K562 (cell line): ENCODE measurements at regions not wholly inside any gene's neighbourhood (a gene's known extent, or its start where the extent isn't known, plus 50 kb on each side); places are given as distances from the start of the nearest gene placed in this dataset.
A peak's percentile ranks its signal among the peaks of the same experiment; 100 is the strongest.

Source experiments
- BCL6 ChIP-seq: fragments of 250-450 bp; sonication (Bioruptor Pico); IDR thresholded peaks from 2 replicates; pipeline ENCODE4 v1.4.0; 2020
- BRD4 ChIP-seq: fragments of 200-600 bp; sonication (generic); IDR thresholded peaks from 2 replicates; pipeline ENCODE4 v1.6.1; 2017; ENCODE audit warnings: inconsistent platforms
- CHD2 ChIP-seq: IDR thresholded peaks from 2 replicates; pipeline ENCODE4 v1.6.1; 2011; ENCODE audit warnings: low read depth, low read length
- CSDE1 ChIP-seq, 2 experiments: fragments of 450-650 bp; IDR thresholded peaks; 2 replicates each; pipeline ENCODE4 v1.6.1; 2016; ENCODE audit warnings: mild to moderate bottlenecking in 1 of 2
- DNMT1 ChIP-seq: fragments of 450-650 bp; IDR thresholded peaks from 2 replicates; pipeline ENCODE4 v1.6.1; 2016; ENCODE audit warnings: antibody characterized with exemption, mild to moderate bottlenecking
- ELF1 ChIP-seq: fragments of 200-800 bp; sonication (Bioruptor generic); IDR thresholded peaks from 2 replicates; pipeline ENCODE4 v1.6.1; 2016; ENCODE audit warnings: missing genetic modification characterization, missing compliant biosample characterization
- ETV1 ChIP-seq: fragments of 450-650 bp; conservative IDR thresholded peaks from 2 replicates; pipeline ENCODE4 v1.6.1; 2016; ENCODE audit warnings: missing genetic modification characterization, control low read depth, low read depth, missing compliant biosample characterization
- ETV6 ChIP-seq, 3 experiments: fragments of 150-350 bp in 1 of 3; sonication (generic) in 1 of 3; formaldehyde crosslinking in 1 of 3; IDR thresholded peaks; 2 replicates each; pipeline versions ENCODE4 v1.6.1 to v1.8.0; 2014 to 2022; ENCODE audit warnings: borderline replicate concordance in 2 of 3, low read depth in 2 of 3, antibody characterized with exemption in 1 of 3, low read length in 1 of 3, mild to moderate bottlenecking in 1 of 3, missing genetic modification reagents in 1 of 3
- KHSRP ChIP-seq: fragments of 450-650 bp; IDR thresholded peaks from 2 replicates; pipeline ENCODE4 v1.6.1; 2017
- KLF16 ChIP-seq: IDR thresholded peaks from 2 replicates; pipeline ENCODE4 v1.6.1; 2016; ENCODE audit warnings: antibody characterized with exemption
- NCOA1 ChIP-seq: fragments of 450-650 bp; IDR thresholded peaks from 2 replicates; pipeline ENCODE4 v1.6.1; 2016; ENCODE audit warnings: low read depth
- PHB ChIP-seq: fragments of 250-450 bp; sonication (Bioruptor Pico); IDR thresholded peaks from 2 replicates; pipeline ENCODE4 v1.5.0; 2021
- RUNX1 ChIP-seq: sonication (generic); IDR thresholded peaks from 2 replicates; pipeline ENCODE4 v1.6.1; 2016; ENCODE audit warnings: antibody characterized with exemption, low read depth
- SMARCC2 ChIP-seq: fragments of 450-650 bp; IDR thresholded peaks from 2 replicates; pipeline ENCODE4 v1.6.1; 2017; ENCODE audit warnings: antibody characterized with exemption, moderate library complexity, mild to moderate bottlenecking, low read depth
- SUPT5H ChIP-seq: fragments of 450-650 bp; IDR thresholded peaks from 2 replicates; pipeline ENCODE4 v1.6.1; 2016
- TBL1XR1 ChIP-seq, 2 experiments: IDR thresholded peaks; 2 replicates each; pipeline ENCODE4 v1.6.1; 2012; ENCODE audit warnings: improper control_type of control experiment in 2 of 2, low read length in 2 of 2, mild to moderate bottlenecking in 1 of 2
- ZNF197 ChIP-seq: fragments of 200-800 bp; sonication (Bioruptor generic); IDR thresholded peaks from 2 replicates; pipeline ENCODE4 v1.6.1; 2016; ENCODE audit warnings: low read depth, missing genetic modification characterization, missing compliant biosample characterization
- TF ChIP-seq, protein P1 (sequence below): fragments of 450-650 bp; IDR thresholded peaks from 2 replicates; pipeline ENCODE4 v1.6.1; 2018; ENCODE audit warnings: mild to moderate bottlenecking, low read depth; ENCODE audit not compliant: partially characterized antibody
- TF ChIP-seq, protein P2 (sequence below), 2 experiments: IDR thresholded peaks in 1 of 2; conservative IDR thresholded peaks in 1 of 2; 2 replicates each; pipeline ENCODE4 v1.6.1; 2016; ENCODE audit warnings: low read depth in 2 of 2, mild to moderate bottlenecking in 1 of 2, missing compliant biosample characterization in 1 of 2, missing genetic modification characterization in 1 of 2, moderate library complexity in 1 of 2
- TF ChIP-seq, protein P3 (sequence below): sonication (generic); formaldehyde crosslinking; IDR thresholded peaks from 2 replicates; pipeline ENCODE4 v1.8.0; 2022; ENCODE audit warnings: mild to moderate bottlenecking, low read depth, missing genetic modification reagents
- TF ChIP-seq, protein P4 (sequence below), 2 experiments: fragments of 450-650 bp in 1 of 2; sonication (generic) in 1 of 2; formaldehyde crosslinking in 1 of 2; IDR thresholded peaks in 1 of 2; conservative IDR thresholded peaks in 1 of 2; 2 replicates each; pipeline versions ENCODE4 v1.6.1 to v1.8.1; 2016 to 2023; ENCODE audit warnings: mild to moderate bottlenecking in 2 of 2, moderate library complexity in 2 of 2, inconsistent platforms in 1 of 2, missing genetic modification reagents in 1 of 2
- TF ChIP-seq, protein P5 (sequence below): fragments of 450-650 bp; IDR thresholded peaks from 2 replicates; pipeline ENCODE4 v1.6.1; 2016; ENCODE audit warnings: mild to moderate bottlenecking

DNA sequence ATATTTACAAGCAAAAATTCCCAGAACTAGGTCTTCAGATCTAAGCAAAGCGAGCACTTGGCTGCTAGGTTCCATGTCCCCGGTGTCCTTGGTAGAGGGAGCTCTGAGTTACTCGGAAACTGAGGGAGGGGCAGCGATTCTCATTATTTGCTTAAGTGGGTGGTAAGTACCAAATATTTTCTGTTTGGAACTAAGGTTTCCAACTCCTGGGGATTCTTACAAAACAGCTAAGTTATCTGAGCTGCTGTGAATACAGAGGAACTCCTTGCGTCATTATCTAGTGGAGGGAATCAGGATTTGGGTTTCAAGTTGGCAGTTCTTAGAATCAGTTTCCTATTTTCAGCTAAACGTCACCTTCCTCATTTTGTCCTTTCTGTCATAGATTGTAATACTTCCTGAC is 76.8 kb upstream of the IKZF1 start (continued):
- TF ChIP-seq BCL6: no peak
- TF ChIP-seq RUNX1: no peak
- TF ChIP-seq DNMT1: no peak
- no peak for TF ChIP-seq TBL1XR1 (IDR thresholded peaks at IDR 0.05; ENCODE audit: low read length in 2 of 2)
- TF ChIP-seq CSDE1 (IDR thresholded peaks at IDR 0.05): no peak
- no peak for TF ChIP-seq ZNF197
- TF ChIP-seq ELF1 (tag): no peak
- TF ChIP-seq BRD4: no peak
- TF ChIP-seq ETV6 (IDR thresholded peaks at IDR 0.05; ENCODE audit: borderline replicate concordance in 1 of 2, low read depth in 2 of 2, low read length in 1 of 2): peak in 1 of 2 experiments; percentile 29; a peak in 1 of 4 replicates
- TF ChIP-seq ETV6 (CRISPR knock-in tag; IDR thresholded peaks at IDR 0.05; ENCODE audit: borderline replicate concordance): no peak
- TF ChIP-seq KLF16: no peak
- TF ChIP-seq, protein P1, sequence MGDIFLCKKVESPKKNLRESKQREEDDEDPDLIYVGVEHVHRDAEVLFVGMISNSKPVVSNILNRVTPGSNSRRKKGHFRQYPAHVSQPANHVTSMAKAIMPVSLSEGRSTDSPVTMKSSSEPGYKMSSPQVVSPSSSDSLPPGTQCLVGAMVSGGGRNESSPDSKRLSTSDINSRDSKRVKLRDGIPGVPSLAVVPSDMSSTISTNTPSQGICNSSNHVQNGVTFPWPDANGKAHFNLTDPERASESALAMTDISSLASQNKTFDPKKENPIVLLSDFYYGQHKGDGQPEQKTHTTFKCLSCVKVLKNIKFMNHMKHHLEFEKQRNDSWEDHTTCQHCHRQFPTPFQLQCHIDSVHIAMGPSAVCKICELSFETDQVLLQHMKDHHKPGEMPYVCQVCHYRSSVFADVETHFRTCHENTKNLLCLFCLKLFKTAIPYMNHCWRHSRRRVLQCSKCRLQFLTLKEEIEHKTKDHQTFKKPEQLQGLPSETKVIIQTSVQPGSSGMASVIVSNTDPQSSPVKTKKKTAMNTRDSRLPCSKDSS: no peak
- no peak for TF ChIP-seq SMARCC2
- TF ChIP-seq NCOA1: no peak
- no peak for TF ChIP-seq KHSRP
- TF ChIP-seq, protein P2, sequence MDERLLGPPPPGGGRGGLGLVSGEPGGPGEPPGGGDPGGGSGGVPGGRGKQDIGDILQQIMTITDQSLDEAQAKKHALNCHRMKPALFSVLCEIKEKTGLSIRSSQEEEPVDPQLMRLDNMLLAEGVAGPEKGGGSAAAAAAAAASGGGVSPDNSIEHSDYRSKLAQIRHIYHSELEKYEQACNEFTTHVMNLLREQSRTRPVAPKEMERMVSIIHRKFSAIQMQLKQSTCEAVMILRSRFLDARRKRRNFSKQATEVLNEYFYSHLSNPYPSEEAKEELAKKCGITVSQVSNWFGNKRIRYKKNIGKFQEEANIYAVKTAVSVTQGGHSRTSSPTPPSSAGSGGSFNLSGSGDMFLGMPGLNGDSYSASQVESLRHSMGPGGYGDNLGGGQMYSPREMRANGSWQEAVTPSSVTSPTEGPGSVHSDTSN (CRISPR knock-in tag; IDR thresholded peaks at IDR 0.05; ENCODE audit: low read depth): no peak
- TF ChIP-seq, protein P2 (tag; conservative IDR thresholded peaks at IDR 0.05; ENCODE audit: low read depth): no peak
- TF ChIP-seq, protein P3, sequence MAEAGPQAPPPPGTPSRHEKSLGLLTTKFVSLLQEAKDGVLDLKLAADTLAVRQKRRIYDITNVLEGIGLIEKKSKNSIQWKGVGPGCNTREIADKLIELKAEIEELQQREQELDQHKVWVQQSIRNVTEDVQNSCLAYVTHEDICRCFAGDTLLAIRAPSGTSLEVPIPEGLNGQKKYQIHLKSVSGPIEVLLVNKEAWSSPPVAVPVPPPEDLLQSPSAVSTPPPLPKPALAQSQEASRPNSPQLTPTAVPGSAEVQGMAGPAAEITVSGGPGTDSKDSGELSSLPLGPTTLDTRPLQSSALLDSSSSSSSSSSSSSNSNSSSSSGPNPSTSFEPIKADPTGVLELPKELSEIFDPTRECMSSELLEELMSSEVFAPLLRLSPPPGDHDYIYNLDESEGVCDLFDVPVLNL (CRISPR knock-in tag): no peak
- no peak for TF ChIP-seq SUPT5H
- no peak for TF ChIP-seq PHB (CRISPR knock-in tag)
- TF ChIP-seq ETV1 (tag): no peak
- TF ChIP-seq, protein P4, sequence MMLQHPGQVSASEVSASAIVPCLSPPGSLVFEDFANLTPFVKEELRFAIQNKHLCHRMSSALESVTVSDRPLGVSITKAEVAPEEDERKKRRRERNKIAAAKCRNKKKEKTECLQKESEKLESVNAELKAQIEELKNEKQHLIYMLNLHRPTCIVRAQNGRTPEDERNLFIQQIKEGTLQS (IDR thresholded peaks at IDR 0.05): peak; percentile 73
- TF ChIP-seq, protein P4 (CRISPR knock-in tag; conservative IDR thresholded peaks at IDR 0.05): no peak
- TF ChIP-seq, protein P5, sequence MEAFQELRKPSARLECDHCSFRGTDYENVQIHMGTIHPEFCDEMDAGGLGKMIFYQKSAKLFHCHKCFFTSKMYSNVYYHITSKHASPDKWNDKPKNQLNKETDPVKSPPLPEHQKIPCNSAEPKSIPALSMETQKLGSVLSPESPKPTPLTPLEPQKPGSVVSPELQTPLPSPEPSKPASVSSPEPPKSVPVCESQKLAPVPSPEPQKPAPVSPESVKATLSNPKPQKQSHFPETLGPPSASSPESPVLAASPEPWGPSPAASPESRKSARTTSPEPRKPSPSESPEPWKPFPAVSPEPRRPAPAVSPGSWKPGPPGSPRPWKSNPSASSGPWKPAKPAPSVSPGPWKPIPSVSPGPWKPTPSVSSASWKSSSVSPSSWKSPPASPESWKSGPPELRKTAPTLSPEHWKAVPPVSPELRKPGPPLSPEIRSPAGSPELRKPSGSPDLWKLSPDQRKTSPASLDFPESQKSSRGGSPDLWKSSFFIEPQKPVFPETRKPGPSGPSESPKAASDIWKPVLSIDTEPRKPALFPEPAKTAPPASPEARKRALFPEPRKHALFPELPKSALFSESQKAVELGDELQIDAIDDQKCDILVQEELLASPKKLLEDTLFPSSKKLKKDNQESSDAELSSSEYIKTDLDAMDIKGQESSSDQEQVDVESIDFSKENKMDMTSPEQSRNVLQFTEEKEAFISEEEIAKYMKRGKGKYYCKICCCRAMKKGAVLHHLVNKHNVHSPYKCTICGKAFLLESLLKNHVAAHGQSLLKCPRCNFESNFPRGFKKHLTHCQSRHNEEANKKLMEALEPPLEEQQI: no peak
- no peak for TF ChIP-seq CHD2
